ENCODE measurements at regions not wholly inside any gene's neighbourhood (a gene's known extent, or its start where the extent isn't known, plus 50 kb on each side); places are given as distances from the start of the nearest gene placed in this dataset.

GRCh38 chr9:89779405-89780203 lies 174.8 kb downstream of the GADD45G start:
- TF ChIP-seq POLR2A (IDR thresholded peaks at IDR 0.05; ENCODE audit: low read length) (no peak), GATA1 (IDR thresholded peaks at IDR 0.05; ENCODE audit: low read depth, low read length) (no peak)
